OCI-LY7 (cell line): ENCODE measurements at regions not wholly inside any gene's neighbourhood (a gene's known extent, or its start where the extent isn't known, plus 50 kb on each side); places are given as distances from the start of the nearest gene placed in this dataset.

ENCODE experiments used
- BruUV-seq: library from RNA; stranded (reverse); fragments of 400-500 nt; replicated peaks from 2 replicates; lab custom pipeline; 2021; lab: Mats Ljungman, UMichigan
- CTCF ChIA-PET: fragments of 300-600 bp; sonication (Branson Sonifier 250); formaldehyde crosslinking; loops from one replicate; lab custom pipeline; 2022; ENCODE audit warnings: antibody characterized with exemption; ENCODE audit not compliant: unreplicated experiment; lab: Charles Lee
- POLR2A ChIA-PET: fragments of 300-600 bp; sonication (Branson Sonifier 250); formaldehyde crosslinking; loops from one replicate; lab custom pipeline; 2022; ENCODE audit warnings: antibody characterized with exemption; lab: Charles Lee
- DNase-seq: peaks from one replicate; pipeline ENCODE4 v3.0.0-alpha.2; 2015; ENCODE audit warnings: low spot score
- H2AFZ ChIP-seq: fragments of 200-600 bp; sonication (generic), shearing (Covaris generic); 2 replicates; pipeline ENCODE4 v1.6.1; 2014; ENCODE audit warnings: mild to moderate bottlenecking, antibody characterized with exemption, low read length, moderate library complexity
- H3K27ac ChIP-seq: fragments of 200-600 bp; sonication (generic); 2 replicates; pipeline ENCODE4 v1.5.1; 2014; ENCODE audit warnings: mixed run types, low read depth, mild to moderate bottlenecking, moderate library complexity, low read length, inconsistent platforms; ENCODE audit not compliant: poor library complexity, severe bottlenecking
- H3K36me3 ChIP-seq: fragments of 200-600 bp; sonication (generic); 2 replicates; pipeline ENCODE4 v1.6.1; 2014; ENCODE audit warnings: mild to moderate bottlenecking, antibody characterized with exemption, low read length, moderate library complexity, mixed read lengths; ENCODE audit not compliant: insufficient read depth
- H3K4me1 ChIP-seq: fragments of 200-600 bp; sonication (generic); 2 replicates; pipeline ENCODE4 v1.5.1; 2014; ENCODE audit warnings: mild to moderate bottlenecking, low read length; ENCODE audit not compliant: insufficient read depth, poor library complexity, severe bottlenecking
- H3K4me2 ChIP-seq: fragments of 200-600 bp; sonication (generic); 2 replicates; pipeline ENCODE4 v1.6.1; 2014; ENCODE audit warnings: mild to moderate bottlenecking, low read length
- H3K4me3 ChIP-seq: fragments of 200-600 bp; sonication (generic); 2 replicates; pipeline ENCODE4 v1.5.1; 2014; ENCODE audit warnings: mild to moderate bottlenecking, low read depth, low read length; ENCODE audit not compliant: poor library complexity, severe bottlenecking
- H3K79me2 ChIP-seq: fragments of 200-600 bp; sonication (generic); 2 replicates; pipeline ENCODE4 v1.6.1; 2016; ENCODE audit warnings: low read depth, mild to moderate bottlenecking, low read length, moderate library complexity, mixed read lengths; ENCODE audit not compliant: insufficient read depth
- H3K9me2 ChIP-seq: fragments of 200-600 bp; sonication (generic); 2 replicates; pipeline ENCODE4 v1.6.1; 2016; ENCODE audit warnings: mild to moderate bottlenecking, low read length, mixed read lengths; ENCODE audit not compliant: insufficient read depth
- H3K9me3 ChIP-seq: fragments of 200-600 bp; sonication (generic); 2 replicates; pipeline ENCODE4 v1.6.1; 2014; ENCODE audit warnings: mild to moderate bottlenecking, mixed run types, low read length, mixed read lengths
- H4K20me1 ChIP-seq: fragments of 200-600 bp; sonication (generic); 2 replicates; pipeline ENCODE4 v1.6.1; 2014; ENCODE audit warnings: mild to moderate bottlenecking, antibody characterized with exemption, low read length, moderate library complexity, mixed read lengths; ENCODE audit not compliant: insufficient read depth
- EZH2phosphoT487 ChIP-seq: fragments of 200-600 bp; sonication (generic); IDR thresholded peaks from 2 replicates; pipeline ENCODE4 v1.6.1; 2018; ENCODE audit warnings: low read depth, borderline replicate concordance, mild to moderate bottlenecking, mixed run types, antibody characterized with exemption, low read length, moderate library complexity, mixed read lengths
- intact Hi-C: fragments of 100-400 bp; cut with micrococcal nuclease; formaldehyde crosslinking; loops from one replicate; pipeline ENCODE4 v1.10.0; 2022; ENCODE audit not compliant: unreplicated experiment
- TF ChIP-seq, protein P1 (sequence below): fragments of 200-600 bp; sonication (generic); conservative IDR thresholded peaks from 2 replicates; pipeline ENCODE4 v1.5.1; 2014; ENCODE audit warnings: mild to moderate bottlenecking, antibody characterized with exemption, low read length, moderate library complexity, mixed read lengths

DNA sequence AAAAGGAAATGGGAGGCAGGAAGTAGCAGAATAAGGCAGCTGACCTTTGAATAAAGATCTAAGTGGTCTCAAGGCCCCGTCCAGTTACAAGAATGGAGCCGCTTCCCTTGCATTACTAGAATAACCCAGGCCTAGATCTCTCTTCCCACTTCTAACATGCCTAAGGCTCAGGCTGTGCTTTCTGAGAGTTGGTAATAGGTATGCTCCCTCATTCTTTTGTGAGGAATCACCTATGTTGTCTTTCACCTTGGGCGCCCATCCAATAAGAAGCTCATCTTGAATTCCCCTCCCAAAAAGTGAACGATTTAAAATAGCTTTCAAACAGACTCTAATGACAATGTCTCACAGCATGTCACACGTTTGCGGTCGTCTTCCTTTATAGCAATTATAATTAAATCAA, 101.2 kb downstream of the KCNJ2 start:
- Histone ChIP-seq H2AFZ (no peak overlapping the region), H3K9me2 (no peaks in the 10 kb centered on the region), H3K27ac (no peak overlapping the region), H3K4me1 (no peaks in the 10 kb centered on the region), H3K4me2 (no peak overlapping the region), H3K79me2 (no peaks in the 10 kb centered on the region), H4K20me1 (no peaks in the 10 kb centered on the region), H3K36me3 (no peaks in the 10 kb centered on the region), H3K4me3 (no peak overlapping the region), H3K9me3 (no peaks in the 10 kb centered on the region)
- ChIA-PET CTCF (no interaction called here), POLR2A (no interaction called here)
- intact Hi-C loops: no loop called here
- TF ChIP-seq, protein P1, sequence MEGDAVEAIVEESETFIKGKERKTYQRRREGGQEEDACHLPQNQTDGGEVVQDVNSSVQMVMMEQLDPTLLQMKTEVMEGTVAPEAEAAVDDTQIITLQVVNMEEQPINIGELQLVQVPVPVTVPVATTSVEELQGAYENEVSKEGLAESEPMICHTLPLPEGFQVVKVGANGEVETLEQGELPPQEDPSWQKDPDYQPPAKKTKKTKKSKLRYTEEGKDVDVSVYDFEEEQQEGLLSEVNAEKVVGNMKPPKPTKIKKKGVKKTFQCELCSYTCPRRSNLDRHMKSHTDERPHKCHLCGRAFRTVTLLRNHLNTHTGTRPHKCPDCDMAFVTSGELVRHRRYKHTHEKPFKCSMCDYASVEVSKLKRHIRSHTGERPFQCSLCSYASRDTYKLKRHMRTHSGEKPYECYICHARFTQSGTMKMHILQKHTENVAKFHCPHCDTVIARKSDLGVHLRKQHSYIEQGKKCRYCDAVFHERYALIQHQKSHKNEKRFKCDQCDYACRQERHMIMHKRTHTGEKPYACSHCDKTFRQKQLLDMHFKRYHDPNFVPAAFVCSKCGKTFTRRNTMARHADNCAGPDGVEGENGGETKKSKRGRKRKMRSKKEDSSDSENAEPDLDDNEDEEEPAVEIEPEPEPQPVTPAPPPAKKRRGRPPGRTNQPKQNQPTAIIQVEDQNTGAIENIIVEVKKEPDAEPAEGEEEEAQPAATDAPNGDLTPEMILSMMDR: no peak
- TF ChIP-seq EZH2phosphoT487: no peak
- no TSS peak for BruUV-seq
- no peak for DNase-seq

DNA sequence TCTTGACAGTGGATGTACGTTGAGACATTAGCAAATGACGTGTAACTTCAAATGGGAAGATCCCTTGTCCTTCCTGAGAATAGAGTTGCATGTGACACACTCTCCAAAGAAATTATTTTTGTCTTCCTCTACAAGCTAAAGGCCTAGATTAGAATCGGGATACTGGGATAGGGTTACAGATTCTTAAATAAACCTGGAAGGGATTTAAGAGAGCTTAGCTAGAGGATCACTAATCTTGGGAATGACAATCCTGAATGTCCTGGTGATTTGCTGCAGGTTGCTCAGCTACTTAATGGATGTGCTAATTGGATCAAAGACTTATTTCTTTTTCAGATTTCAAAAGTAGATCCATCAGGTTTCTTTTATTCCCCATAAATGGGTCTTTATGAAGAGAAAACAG, 101.9 kb downstream of the KCNJ2 start:
- no TSS peak for BruUV-seq
- intact Hi-C loops: no loop called here
- H3K4me1 ChIP-seq: no peaks in the 10 kb centered on the region
- H3K36me3 ChIP-seq: no peaks in the 10 kb centered on the region
- DNase-seq: no peak
- H3K9me2 ChIP-seq: no peaks in the 10 kb centered on the region
- TF ChIP-seq, protein P1: no peak
- TF ChIP-seq EZH2phosphoT487: no peak
- H3K4me3 ChIP-seq: no peak overlapping the region
- H3K79me2 ChIP-seq: no peaks in the 10 kb centered on the region
- H4K20me1 ChIP-seq: no peaks in the 10 kb centered on the region
- H3K4me2 ChIP-seq: no peak overlapping the region
- no peaks in the 10 kb centered on the region for H3K9me3 ChIP-seq
- ChIA-PET POLR2A (no interaction called here), CTCF (no interaction called here)
- no peak overlapping the region for H2AFZ ChIP-seq
- no peak overlapping the region for H3K27ac ChIP-seq

DNA sequence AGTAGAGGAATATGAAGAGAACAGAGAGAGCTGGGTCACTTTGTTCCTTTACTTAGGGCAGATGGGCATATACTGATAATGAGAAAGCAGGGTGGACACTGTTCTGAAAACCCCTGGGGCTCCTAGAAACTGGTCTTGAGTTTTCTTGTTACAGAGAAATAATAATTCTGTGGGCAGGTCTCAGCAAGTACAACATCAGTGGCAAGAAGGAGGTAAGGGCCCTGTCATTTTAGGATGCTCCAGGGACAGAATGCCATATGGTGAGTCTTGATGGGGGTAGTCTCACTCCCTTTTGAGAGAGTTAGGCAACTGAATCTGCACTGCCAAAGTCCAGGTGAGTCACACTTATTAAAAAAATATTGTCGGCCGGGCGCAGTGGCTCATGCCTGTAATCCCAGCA, 102.3 kb downstream of the KCNJ2 start:
- no peak for TF ChIP-seq EZH2phosphoT487
- TF ChIP-seq, protein P1: no peak
- BruUV-seq: no TSS peak
- no peaks in the 10 kb centered on the region for H4K20me1 ChIP-seq
- H3K79me2 ChIP-seq: no peaks in the 10 kb centered on the region
- H3K4me1 ChIP-seq: no peaks in the 10 kb centered on the region
- no peaks in the 10 kb centered on the region for H3K9me2 ChIP-seq
- DNase-seq: no peak
- H3K4me3 ChIP-seq: no peak overlapping the region
- ChIA-PET POLR2A (no interaction called here), CTCF (no interaction called here)
- no peaks in the 10 kb centered on the region for H3K36me3 ChIP-seq
- H3K9me3 ChIP-seq: no peaks in the 10 kb centered on the region
- no peak overlapping the region for H3K4me2 ChIP-seq
- H3K27ac ChIP-seq: no peak overlapping the region
- H2AFZ ChIP-seq: no peak overlapping the region
- intact Hi-C loops: no loop called here
